Transverse colon (tissue), 4 donors: ENCODE measurements at regions not wholly inside any gene's neighbourhood (a gene's known extent, or its start where the extent isn't known, plus 50 kb on each side); places are given as distances from the start of the nearest gene placed in this dataset.

Source experiments
- DNase-seq: peaks from one replicate; pipeline ENCODE4 v3.0.0-alpha.2; 2019
- H3K27ac ChIP-seq, 4 donors: fragments of 200-600 bp; sonication (generic); 2 replicates each; pipeline ENCODE4 v1.5.1; 2016 to 2018; ENCODE audit warnings: inconsistent platforms in 4 of 4
- H3K27me3 ChIP-seq: fragments of 200-600 bp; sonication (generic); 2 replicates; pipeline ENCODE4 v1.5.1; 2017; ENCODE audit warnings: inconsistent platforms
- H3K36me3 ChIP-seq, 4 donors: fragments of 200-600 bp; sonication (generic); 2 replicates each; pipeline ENCODE4 v1.5.1; 2017 to 2019; ENCODE audit warnings: inconsistent platforms in 4 of 4
- H3K4me1 ChIP-seq, 4 donors: fragments of 200-600 bp; sonication (generic); 2 replicates each; pipeline ENCODE4 v1.5.1; 2017 to 2020; ENCODE audit warnings: inconsistent platforms in 4 of 4
- H3K4me3 ChIP-seq, 4 donors: fragments of 200-600 bp; sonication (generic); 1 replicate in 1 of 4; 2 replicates in 3 of 4; pipeline versions ENCODE4 v1.5.1 to v1.6.1; 2017 to 2019; ENCODE audit warnings: inconsistent platforms in 4 of 4
- H3K9me3 ChIP-seq, 2 donors: fragments of 200-600 bp; sonication (generic); 2 replicates each; pipeline ENCODE4 v1.5.1; 2017 to 2019; ENCODE audit warnings: inconsistent platforms in 2 of 2
- CTCF ChIP-seq, 5 experiments: fragments of 200-600 bp in 3 of 5; fragments of 450-650 bp in 2 of 5; sonication (generic) in 3 of 5; IDR thresholded peaks; 1 replicate in 2 of 5; 2 replicates in 3 of 5; pipeline ENCODE4 v1.5.1; 2016 to 2017; ENCODE audit warnings: antibody characterized with exemption in 5 of 5, inconsistent platforms in 3 of 5, mild to moderate bottlenecking in 2 of 5, moderate library complexity in 1 of 5
- EP300 ChIP-seq: sonication (generic); formaldehyde crosslinking; IDR thresholded peaks from one replicate; pipeline ENCODE4 v1.6.1; 2017; ENCODE audit warnings: antibody characterized with exemption, low read depth
- POLR2A ChIP-seq: fragments of 450-650 bp; IDR thresholded peaks from one replicate; pipeline ENCODE4 v1.6.1; 2016; ENCODE audit warnings: antibody characterized with exemption, mild to moderate bottlenecking, moderate library complexity
- POLR2AphosphoS5 ChIP-seq, 3 donors: sonication (generic); formaldehyde crosslinking; IDR thresholded peaks; one replicate each; pipeline ENCODE4 v1.6.1; 2016; ENCODE audit warnings: antibody characterized with exemption in 3 of 3
- WGBS, 2 donors: methylation state at CpG; one replicate each; pipeline ENCODE4 v1.1.5; 2018; ENCODE audit warnings: low coverage in 1 of 2; 5-methylcytosine and 5-hydroxymethylcytosine counted together
- in situ Hi-C, 4 donors: fragments of 200-750 bp; cut with MboI; loops; one replicate each; pipeline versions ENCODE4 v1.15.0 to v1.15.1; 2017; ENCODE audit warnings: low sequenced_read_pairs in 3 of 4, low pct_ligation_motif_present in 1 of 4, low pct_unique_long_range_greater_than_20kb in 1 of 4
- intact Hi-C: fragments of 100-400 bp; cut with DNase I; formaldehyde crosslinking; loops from one replicate; pipeline ENCODE4 v1.15.1; 2023; ENCODE audit warnings: low total_unique reads

- H3K36me3 ChIP-seq: no peaks in the 10 kb centered on the region
- H3K27me3 ChIP-seq: no peaks in the 10 kb centered on the region
- WGBS, 2 donors: 80 to 100% methylated on average over 2 of the region's 2 CpGs
- no peak overlapping the region for H3K4me3 ChIP-seq
- intact Hi-C loops (no loop called here), in situ Hi-C loops (no loop called here)
- no peak for DNase-seq
- H3K4me1 ChIP-seq: peaks cover 0 to 10% (median 6%) of the 10 kb centered on the region in 4 donors
- H3K27ac ChIP-seq: no peak overlapping the region
- H3K9me3 ChIP-seq: peaks cover 0 to 7% of the 10 kb centered on the region in 2 donors
- no peak for TF ChIP-seq POLR2AphosphoS5 (IDR thresholded peaks at IDR 0.05)
- TF ChIP-seq CTCF (IDR thresholded peaks at IDR 0.05): no peak
- no peak for TF ChIP-seq EP300
- no peak for TF ChIP-seq POLR2A
Measured at GRCh38 chr13:106184790-106185189, 350.7 kb downstream of the EFNB2 start.

GRCh38 chr13:106183410-106184065 lies 351.9 kb downstream of the EFNB2 start:
- peak; percentile 75 for DNase-seq
- intact Hi-C loops (no loop called here), in situ Hi-C loops (no loop called here)
- Histone ChIP-seq H3K27ac (peak overlapping the region; percentile 14 to 80 (median 67)), H3K36me3 (no peaks in the 10 kb centered on the region), H3K9me3 (peaks cover 0 to 7% of the 10 kb centered on the region in 2 donors), H3K27me3 (no peaks in the 10 kb centered on the region), H3K4me3 (no peak overlapping the region), H3K4me1 (peaks cover 0 to 10% (median 6%) of the 10 kb centered on the region in 4 donors)
- TF ChIP-seq EP300: no peak
- TF ChIP-seq POLR2AphosphoS5 (IDR thresholded peaks at IDR 0.05): peak in 1 of 3 donors; percentile 42
- 45 to 60% methylated on average over 2 to 16 of the region's 16 CpGs for WGBS, 2 donors

GRCh38 chr13:106182404-106182803 lies 353.1 kb downstream of the EFNB2 start:
- Histone ChIP-seq H3K9me3 (peaks cover 0 to 7% of the 10 kb centered on the region in 2 donors), H3K36me3 (no peaks in the 10 kb centered on the region), H3K4me1 (peaks cover 0 to 10% (median 6%) of the 10 kb centered on the region in 4 donors), H3K27ac (no peak overlapping the region), H3K4me3 (no peak overlapping the region), H3K27me3 (no peaks in the 10 kb centered on the region)
- in situ Hi-C loops: no loop called here
- WGBS, 2 donors: 41 to 70% methylated on average over 3 to 6 of the region's 6 CpGs
- TF ChIP-seq EP300: no peak
- intact Hi-C loops: no loop called here
- no peak for DNase-seq

GRCh38 chr13:106178816-106179215 lies 356.6 kb downstream of the EFNB2 start:
- TF ChIP-seq CTCF (IDR thresholded peaks at IDR 0.05): no peak
- TF ChIP-seq EP300: no peak
- TF ChIP-seq POLR2A: no peak
- TF ChIP-seq POLR2AphosphoS5 (IDR thresholded peaks at IDR 0.05): no peak
- intact Hi-C loops: no loop called here
- Histone ChIP-seq H3K4me1 (peaks cover 0 to 13% (median 7%) of the 10 kb centered on the region in 4 donors), H3K27me3 (no peaks in the 10 kb centered on the region), H3K36me3 (no peaks in the 10 kb centered on the region), H3K4me3 (no peak overlapping the region), H3K27ac (no peak overlapping the region), H3K9me3 (peaks cover 0 to 7% of the 10 kb centered on the region in 2 donors)
- 76 to 100% methylated on average over 1 to 3 of the region's 3 CpGs for WGBS, 2 donors
- DNase-seq: no peak
- in situ Hi-C loops: no loop called here

- TF ChIP-seq CTCF (IDR thresholded peaks at IDR 0.05) (no peak), EP300 (no peak), POLR2A (no peak), POLR2AphosphoS5 (IDR thresholded peaks at IDR 0.05) (no peak)
- in situ Hi-C loops: no loop called here
- no peaks in the 10 kb centered on the region for H3K27me3 ChIP-seq
- intact Hi-C loops: no loop called here
- 50 to 52% methylated on average over 5 of the region's 5 CpGs for WGBS, 2 donors
- H3K4me3 ChIP-seq: no peak overlapping the region
- peaks cover 0 to 7% of the 10 kb centered on the region in 2 donors for H3K9me3 ChIP-seq
- H3K36me3 ChIP-seq: no peaks in the 10 kb centered on the region
- H3K27ac ChIP-seq: no peak overlapping the region
- no peak for DNase-seq
- peaks cover 0 to 6% (median 2%) of the 10 kb centered on the region in 4 donors for H3K4me1 ChIP-seq
Measured at GRCh38 chr13:106177146-106177545, 358.3 kb downstream of the EFNB2 start.
